Upper lobe of left lung (tissue), 4 donors: ENCODE measurements at regions not wholly inside any gene's neighbourhood (a gene's known extent, or its start where the extent isn't known, plus 50 kb on each side); places are given as distances from the start of the nearest gene placed in this dataset.

Experiments used
- CTCF ChIP-seq, 6 experiments: fragments of 450-650 bp in 4 of 6; fragments of 200-600 bp in 2 of 6; sonication (generic) in 2 of 6; IDR thresholded peaks; one replicate each; pipeline ENCODE4 v1.5.1; 2016 to 2019; ENCODE audit warnings: antibody characterized with exemption in 6 of 6
- POLR2AphosphoS5 ChIP-seq, 2 donors: sonication (generic); formaldehyde crosslinking; IDR thresholded peaks; one replicate each; pipeline ENCODE4 v1.5.1; 2017; ENCODE audit warnings: antibody characterized with exemption in 2 of 2

- no peak for TF ChIP-seq POLR2AphosphoS5 (IDR thresholded peaks at IDR 0.05)
- TF ChIP-seq CTCF (IDR thresholded peaks at IDR 0.05): no peak
These were observed 217.6 kb downstream of the LYPLAL1 start for GRCh38 chr1:219391297-219391696.
